ENCODE measurements at regions not wholly inside any gene's neighbourhood (a gene's known extent, or its start where the extent isn't known, plus 50 kb on each side); places are given as distances from the start of the nearest gene placed in this dataset.
"Not testable (repeated sequence)": the region's sequence is repeated elsewhere in the genome, so short reads cannot be mapped to it uniquely, and the experiment has no call there.

DNA sequence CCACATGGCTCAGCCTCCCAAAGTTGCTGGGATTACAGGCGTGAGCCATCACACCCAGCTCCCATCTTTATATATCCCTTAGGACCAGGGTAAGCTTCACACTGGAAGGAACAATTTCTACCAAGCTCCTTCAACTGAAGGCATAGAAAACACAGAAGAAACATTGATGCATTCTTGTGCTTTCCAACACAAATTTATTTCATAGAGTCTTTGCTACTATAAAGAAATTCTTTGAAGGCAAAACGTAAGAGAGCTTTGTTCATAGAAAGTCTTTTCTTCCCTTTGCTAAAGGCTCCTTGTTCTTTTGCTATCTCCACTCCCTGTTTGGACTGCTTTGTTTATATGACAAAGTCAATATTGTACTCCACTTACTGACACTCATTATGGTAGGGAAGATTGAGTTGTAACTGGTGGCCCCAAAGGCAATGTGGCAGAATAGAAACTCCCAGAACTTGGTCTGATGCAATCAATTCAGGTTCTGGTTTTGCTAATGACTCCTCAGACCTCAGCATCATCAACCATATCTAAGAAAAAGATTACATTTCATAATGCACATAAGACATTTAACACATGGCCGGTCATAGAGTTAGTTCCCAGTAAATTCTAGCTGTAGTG, 97.4 kb upstream of the CLINT1 start:
- DNase-seq = no peak

DNA sequence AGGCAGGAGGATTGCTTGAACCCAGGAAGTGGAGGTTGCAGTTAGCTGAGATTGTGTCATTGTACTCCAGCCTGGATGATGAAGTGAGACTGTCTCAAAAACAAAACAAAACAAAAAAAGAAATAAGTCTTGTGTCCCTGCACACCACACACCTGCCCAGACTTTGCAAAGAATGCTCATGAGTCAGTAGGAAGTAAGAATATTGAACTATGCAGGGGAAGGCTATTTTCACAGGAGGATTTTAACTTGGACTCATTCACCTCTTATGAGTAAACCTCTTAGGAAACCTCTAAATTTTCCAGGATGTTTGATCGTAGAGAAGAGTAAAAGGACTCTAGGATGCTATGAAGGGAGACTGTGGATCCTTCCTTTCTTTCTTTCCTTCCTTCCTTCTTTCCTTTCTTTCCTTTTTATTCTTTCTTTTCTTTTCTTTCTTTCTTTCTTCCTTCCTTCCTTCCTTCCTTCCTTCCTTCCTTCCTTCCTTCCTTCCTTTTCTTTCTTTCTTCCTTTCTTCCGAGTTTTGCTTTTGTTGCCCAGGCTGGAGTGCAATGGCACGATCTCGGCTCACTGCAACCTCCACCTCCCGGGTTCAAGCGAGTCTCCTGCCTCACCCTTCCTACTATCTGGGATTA, 96.7 kb upstream of the CLINT1 start:
- DNase-seq = no peak

DNA sequence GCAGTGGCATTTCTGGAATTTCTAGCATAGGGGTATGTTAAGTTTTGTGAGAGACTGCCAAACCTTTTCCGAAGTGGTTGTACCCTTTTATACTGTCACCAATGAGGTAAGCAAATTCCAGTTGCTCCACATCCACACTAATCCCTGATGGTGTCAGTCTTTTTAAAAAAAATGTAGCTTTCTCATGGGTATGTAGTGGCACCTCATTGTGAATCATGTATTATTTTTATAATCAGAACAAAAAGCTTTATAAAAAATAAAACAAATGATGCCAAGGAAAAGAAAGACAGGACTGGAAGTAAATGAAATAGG, 93.4 kb upstream of the CLINT1 start:
- DNase-seq = no peak

DNA sequence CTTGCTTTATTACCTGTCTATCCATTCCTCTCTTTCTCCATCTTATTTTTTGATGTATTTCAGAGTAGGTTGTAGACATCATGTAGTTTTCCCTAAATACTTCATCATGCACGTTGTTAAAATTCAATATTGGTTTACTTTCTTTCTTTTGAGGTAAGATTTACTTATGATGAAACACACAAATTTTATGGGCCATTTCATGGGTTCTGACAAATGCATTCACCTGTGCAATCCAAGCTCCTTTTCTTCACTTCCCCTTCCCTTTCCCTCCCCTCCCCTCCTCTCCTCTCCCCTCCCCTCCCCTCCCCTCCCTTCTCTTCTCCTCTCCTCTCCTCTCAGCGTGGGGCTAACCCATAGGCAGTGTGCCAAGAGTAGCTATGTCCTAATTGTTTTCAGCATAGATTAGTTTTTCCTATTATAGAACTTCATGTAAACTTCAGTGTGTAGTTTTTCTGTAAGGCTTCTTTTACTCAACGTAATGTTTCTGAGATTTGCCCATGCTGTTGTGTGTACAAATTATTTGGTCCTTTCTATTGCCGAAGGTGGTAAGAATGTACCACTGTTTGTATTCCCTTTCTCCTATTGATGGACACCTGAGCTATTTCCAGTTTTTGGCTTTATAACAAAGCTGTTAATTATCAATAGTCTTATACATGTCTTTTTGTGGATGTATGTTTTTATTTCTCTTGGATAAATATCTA, 92.9 kb upstream of the CLINT1 start:
- peak; percentile 50 for DNase-seq

DNA sequence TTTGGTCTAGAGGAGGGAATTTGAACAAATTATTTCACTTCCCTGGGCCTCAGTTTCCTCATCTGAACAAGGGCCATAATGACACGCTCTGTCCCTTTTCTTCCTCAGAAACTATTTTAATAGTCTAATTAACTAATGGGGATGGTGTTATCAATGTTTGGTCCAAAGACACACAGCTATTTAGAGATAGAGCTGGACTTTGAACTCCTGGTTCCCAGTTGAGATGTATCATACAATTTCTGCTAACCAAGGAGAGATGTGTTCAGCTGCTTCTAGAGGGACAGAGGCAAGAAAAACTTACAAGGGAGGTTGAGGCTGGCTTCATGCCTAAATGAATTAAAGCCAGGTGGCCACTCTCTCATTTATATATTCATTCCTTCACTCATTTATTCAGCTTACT, 90.6 kb upstream of the CLINT1 start:
- no peak for DNase-seq

DNA sequence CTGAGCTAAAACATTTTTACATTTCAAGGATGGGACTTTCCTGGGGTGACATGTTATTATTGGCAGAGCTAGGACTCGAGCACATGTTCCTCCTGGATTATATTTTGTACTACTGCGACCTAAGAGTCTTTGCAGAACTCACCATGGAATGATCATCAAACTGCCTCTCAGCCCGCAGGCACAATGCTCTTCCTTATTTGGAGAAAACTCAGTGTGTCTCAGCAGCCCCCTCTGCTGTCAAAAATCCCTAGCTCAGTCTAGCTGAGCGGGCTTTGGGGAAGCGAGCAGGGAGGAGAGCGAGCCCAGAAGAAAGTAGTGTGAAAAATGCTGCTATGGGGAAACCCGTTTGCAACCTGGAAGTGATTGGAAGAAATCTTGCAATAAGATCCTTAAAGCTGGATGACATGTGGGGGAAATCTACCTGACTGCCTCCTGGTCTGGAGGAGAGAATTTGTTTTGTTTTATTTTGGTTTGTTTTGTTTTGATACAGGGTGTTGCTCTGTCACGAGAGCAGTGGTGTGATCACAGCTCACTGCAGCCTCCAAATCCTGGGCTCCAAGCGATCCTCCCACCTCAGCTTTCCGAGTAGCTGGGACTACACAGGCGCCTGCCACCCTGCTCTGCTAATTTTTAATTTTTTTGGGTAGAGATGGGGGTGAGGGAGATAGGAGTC, 89.9 kb upstream of the CLINT1 start:
- DNase-seq = peak; percentile 90

DNA sequence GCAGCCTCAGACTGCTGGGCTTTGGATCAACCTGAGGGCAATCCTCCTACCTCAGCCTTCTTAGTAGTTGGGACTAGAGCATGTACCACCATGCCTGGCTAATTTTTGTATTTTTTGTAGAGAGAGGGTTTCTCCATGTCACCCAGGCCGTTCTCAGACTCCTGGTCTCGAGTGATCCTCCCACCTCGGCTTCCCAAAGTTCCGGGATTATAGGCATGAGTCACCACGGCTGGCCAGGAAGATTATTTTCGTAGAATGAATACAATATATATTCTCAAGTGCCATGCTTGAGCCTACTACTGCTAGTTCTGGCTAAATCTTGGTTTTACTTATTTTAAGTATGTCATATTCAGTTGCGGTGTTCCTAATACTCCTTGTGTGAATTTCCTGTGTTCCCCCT, 88.2 kb upstream of the CLINT1 start:
- no peak for DNase-seq

DNA sequence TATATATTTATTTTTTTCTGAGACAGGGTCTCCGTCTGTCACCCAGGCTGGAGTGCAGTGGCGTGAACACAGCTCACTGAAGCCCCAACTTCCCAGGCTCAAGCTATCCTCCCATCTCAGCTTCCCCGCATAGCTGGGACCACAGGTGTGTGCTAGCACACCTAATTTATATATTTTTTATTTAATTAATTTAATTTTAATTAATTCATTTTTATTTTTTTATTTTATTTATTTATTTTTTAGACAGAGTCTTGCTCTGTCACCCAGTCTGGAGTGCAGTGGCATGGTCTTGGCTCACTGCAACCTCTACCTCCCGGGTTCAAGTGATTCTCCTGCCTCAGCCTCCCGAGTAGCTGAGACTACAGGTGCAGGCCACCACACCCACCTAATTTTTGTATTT, 86.9 kb upstream of the CLINT1 start:
- not testable (repeated sequence) for DNase-seq

DNA sequence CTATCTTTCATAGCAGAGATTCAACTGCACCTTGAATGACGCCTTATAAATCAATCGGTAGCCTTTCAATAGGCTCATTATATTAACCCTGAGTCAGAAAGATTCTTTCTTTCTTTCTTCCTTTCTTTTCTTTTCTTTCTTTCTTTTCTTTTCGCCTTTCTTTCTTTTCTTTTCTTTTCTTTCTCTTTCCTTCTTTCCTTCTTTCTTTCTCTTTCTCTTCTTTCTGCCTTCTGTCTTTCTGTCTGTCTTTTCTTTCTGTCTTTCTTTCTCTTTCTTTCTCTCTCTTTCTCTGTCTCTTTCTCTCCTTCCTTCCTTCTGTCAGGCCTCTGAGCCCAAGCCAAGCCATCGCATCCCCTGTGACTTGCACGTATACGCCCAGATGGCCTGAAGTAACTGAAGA, 86.0 kb upstream of the CLINT1 start:
- DNase-seq = no peak

DNA sequence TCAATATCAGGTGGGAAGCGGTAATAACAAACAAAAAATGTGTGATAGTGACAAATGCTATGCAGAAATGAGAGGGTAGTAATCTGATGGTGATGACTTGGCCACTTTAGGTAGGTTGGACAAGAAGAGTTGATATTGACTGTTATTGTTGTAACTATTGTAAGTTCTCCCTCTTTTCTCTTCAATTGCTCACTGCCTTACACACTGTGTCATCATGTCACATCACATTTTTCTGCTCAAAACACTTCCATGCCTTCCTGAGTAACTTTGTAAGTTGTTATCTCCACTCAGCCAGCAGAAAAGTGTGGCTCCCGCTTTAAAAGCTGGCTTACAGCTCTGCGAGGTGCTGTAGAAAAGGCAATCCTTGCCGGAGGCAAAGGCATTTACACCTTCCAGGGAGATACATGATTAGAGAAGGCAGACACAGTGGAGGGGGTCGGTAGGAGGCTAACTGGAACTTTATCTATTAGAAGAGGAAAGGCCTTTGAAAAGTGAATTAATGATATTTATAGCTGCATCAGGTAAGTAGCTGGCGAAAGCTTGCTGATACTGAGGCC, 85.2 kb upstream of the CLINT1 start:
- no peak for DNase-seq

DNA sequence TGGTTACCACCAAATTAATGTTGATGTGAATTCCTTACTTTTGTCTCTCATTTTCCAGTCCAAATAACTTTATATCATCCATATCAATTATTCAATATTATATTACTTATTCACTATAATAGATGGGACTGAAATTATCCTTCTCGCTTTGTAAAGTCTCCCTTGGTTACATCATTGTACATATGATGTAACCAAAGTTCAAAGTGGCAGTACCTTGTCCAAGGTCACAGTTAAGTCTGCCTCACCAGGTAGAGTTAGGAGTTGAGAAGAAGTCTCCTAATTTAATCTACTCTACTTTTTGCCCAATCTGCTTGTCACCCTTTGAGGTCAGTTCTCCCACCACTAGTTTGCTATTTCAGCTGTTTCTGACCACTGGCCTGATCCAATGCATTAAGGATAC, 83.7 kb upstream of the CLINT1 start:
- no peak for DNase-seq

DNA sequence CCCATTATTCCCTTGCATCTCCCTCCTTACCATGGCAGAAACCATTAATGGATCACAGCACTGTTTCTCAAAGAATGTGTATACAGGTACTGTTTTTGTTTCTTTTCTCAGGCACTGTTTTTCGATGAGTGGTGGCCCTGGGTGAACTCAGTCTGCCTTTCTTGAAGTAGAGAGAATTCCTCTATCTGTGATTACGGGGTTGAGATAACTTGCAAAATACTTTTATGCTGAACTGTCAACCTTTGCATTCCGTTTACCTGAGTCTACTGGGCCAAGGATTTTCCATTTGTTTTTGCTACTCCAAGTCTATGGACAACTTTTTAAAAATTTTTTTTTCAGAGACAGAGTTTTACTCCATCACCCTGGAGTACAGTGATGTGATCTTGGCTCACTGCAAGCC, 82.7 kb upstream of the CLINT1 start:
- DNase-seq = no peak

DNA sequence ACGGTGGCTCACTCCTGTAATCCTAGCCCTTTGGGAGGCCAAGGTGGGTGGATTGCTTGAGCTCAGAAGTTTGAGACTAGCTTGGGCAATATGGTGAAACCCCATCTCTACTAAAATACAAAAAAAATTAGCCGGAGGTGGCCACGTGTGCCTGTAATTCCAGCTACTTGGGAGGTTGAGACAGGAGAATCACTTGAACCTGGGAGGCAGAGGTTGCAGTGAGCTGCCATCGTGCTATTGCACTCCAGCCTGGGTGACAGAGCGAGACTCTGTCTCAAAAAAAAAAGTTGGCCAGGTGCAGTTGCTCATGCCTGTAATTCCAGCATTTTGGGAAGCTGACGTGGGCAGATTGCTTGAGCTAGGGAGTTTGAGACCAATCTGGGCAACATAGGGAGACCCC, 79.2 kb upstream of the CLINT1 start:
- not testable (repeated sequence) for DNase-seq

DNA sequence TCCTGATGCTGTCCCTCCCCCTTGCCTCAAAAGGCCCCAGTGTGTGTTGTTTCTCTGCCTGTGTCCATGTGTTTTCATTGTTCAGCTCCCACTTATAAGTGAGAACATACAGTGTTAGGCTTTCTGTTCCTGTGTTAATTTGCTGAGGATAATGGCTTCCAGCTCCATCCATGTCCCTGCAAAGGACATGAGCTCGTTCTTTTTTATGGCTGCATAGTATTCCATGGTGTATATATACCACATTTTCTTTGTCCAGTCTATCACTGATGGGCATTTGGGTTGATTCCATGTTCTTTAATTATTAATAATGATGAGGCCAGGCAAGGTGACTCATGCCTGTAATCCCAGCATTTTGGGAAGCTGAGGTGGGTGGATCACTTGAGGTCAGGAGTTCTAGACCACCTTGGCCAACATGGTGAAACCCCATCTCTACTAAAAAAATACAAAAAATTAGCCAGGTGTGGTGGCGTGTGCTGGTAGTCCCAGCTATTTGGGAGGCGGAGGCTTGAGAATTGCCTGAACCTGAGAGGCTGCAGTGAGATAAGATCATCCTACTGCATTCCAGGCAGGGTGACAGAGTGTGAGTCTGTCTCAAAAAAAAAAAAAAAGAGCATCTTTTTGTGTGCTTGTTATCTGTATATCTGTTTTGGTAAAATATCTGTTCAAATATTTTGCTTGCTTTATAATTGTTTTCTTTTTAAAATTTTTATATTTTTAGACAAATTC, 78.0 kb upstream of the CLINT1 start:
- not testable (repeated sequence) for DNase-seq

DNA sequence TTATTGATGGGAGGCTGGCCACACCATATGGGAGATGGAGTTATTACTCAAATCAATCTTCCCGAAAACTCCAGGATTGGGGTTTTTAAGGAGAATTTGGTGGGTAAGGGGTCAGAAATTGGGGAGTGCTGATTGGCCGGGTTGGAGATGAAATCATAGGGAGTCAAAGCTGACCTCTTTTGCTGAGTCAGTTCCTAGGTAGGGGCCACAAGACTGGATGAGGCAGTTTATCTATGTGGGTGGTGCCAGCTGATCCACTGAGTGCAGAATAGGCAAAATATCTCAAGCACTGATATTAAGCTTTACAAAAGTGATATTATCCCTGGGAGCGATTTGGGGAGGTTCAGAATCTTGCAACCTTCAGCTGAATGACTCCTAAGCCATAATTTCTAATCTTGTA, 75.7 kb upstream of the CLINT1 start:
- DNase-seq = no peak

DNA sequence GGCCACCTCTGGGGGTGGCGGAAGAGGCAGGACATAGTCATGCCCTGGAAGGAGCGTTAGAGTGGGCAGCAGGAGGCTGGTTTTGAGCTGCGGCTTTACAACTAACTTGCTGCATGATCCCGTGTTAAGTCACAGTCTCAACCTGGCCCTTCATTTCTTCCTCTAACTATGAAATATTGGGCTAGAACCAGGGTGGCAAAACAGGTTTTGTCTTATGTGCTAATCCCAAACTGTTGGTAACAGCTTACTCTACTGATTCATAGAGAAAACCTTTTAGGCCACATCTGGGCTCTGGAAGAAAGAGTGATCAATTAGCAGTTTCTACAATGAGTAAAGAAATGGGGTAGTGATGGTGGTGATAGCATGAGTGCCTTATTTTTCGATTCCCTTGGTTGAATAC, 74.1 kb upstream of the CLINT1 start:
- DNase-seq = no peak

DNA sequence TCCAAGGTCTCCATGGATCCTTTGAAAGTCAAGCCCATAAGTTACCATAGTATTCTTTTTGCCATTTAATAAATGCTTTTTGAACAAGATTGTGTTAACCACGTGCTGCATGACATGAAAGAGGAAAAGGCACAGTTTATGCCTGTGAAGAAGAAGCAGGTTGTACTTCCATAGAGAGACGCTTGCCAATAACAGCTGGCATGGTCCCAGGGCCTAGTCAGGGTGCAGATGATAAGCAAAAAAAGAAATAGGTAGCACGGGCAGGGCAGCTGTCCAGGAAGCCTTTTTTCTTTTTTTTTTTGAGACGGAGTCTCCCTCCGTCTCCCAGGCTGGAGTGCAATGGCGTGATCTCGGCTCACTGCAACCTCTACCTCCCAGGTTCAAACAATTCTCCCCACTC, 71.8 kb upstream of the CLINT1 start:
- DNase-seq = peak; percentile 76

DNA sequence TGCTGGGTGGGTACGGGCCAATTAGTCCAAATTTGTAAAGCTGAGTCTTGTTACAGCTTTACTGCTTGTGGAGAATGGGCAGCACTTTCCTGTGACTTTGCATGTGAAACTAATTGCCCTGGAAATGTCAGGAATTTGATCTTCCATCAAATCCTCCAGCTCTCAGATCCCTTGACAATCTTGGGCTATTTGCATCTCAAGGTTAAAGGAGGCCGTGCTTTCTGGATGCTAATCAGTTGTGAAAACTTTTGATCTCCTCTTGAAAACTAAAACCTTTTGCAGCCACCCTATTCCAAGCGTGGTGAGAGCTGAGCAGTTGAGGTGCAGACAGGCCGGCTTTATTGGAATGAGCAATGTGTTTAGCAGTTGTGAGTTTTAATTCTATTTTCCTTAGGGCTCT, 68.0 kb upstream of the CLINT1 start:
- DNase-seq = no peak

DNA sequence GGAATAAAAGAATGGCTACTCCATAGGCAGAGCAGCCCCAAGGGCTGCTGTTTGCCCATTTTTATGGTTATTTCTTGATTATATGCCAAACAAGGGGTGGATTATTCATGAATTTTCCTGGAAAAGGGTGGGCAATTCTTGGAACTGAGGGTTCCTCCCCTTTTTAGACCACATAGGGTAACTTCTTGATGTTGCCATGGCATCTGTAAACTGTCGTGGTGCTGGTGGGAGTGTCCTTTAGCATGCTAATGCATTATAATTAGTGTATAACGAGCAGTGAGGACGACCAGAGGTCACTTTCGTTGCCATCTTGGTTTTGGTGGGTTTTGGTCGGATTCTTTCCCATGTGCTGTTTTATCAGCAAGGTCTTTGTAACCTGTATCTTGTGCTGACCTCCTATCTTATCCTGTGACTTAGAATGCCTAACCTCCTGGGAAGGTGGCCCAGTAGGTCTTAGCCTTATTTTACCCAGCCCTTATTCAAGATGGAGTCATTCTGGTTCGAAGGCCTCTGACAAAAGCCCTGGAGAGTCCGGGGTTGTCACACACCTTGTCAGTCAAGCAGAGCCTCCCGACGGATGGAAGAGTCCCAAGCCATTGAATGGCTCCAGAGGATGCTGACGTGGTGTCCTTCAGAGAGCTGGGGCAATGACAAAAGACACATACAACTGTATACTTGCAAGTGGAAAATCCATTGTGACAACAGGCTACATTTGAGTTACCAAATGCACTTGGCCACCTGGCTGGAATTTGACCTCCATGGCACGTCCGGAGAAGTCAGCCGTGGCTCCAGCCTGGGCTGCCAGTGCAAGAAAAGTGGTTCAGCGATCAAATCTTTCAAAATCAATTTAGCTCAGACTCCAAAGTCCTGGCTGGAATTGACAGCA, 67.1 kb upstream of the CLINT1 start:
- DNase-seq = no peak

DNA sequence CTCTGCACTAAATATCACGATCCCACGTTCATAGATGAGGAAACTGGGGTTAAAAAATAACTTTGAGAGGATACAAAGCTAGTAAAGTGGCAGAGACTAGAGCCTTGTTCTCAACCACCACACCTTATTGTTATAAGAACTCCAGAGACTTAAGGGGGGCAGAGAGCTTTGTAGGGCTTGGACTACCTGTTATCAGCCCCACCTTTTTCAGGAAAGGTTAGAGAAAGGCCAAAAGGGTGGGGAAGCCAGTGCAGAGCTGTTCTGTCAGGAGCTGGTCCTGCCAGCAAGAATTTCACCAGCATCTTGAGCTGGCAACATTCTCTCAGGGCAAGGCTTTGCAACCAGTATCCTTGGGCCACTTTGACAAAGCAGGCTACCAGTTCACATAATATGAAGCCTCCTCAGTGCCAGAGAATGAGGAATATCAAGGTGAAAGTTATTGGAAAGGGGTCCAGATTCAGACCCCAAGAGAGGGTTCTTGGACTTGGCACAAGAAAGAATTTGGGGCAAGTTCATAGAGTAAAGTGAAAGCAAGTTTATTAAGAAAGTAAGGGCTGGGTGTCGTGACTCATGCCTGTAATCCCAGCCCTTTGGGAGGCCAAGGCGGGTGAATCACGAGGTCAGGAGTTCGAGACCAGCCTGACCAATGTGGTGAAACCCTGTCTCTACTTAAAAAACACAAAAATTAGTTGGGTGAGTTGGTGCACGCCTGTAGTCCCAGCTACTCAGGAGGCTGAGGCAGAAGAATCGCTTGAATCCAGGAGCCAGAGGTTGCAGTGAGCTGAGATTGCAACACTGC, 66.2 kb upstream of the CLINT1 start:
- DNase-seq = no peak

DNA sequence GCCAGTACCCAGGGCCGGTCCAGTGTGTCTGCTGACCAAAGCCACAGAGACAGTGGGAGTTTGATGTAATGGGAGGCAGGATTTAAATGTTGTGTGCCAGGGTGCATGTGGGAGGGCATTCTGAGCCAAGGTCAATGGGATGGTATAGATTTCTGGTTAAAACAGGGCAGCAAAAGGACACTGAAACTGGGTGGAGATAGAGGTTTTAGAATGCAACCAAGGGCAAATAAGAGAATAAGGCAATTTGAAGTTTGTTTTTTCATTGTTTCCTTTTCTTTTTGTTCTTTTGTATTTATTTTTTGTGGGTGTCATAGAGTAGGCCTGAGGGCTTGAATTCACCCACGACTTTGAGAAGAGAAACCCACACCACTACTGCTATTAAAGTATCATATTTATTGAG, 65.5 kb upstream of the CLINT1 start:
- no peak for DNase-seq

All from RPMI8226 (cell line).